ENCODE measurements at regions not wholly inside any gene's neighbourhood (a gene's known extent, or its start where the extent isn't known, plus 50 kb on each side); places are given as distances from the start of the nearest gene placed in this dataset.

DNA sequence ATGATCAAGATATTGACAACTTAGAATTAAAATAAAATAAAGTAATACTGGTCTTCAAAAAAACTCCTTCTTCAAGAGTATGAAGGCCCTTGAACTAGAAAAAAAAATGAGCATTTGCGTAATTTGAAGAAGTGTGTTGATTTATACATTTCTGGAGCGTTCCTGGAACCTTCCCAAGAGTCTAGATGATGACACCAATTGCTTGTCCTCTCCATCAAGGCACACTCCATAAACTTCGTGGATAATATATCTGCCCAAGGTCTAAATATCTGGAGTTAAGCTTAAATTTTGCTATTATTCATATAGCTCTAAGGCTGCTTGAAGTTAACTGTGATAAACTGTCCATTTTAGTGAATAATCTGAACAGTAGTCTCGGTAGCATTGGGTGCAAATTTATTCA, 361.3 kb upstream of the CNTN5 start:
- TF ChIP-seq CTCF (IDR thresholded peaks at IDR 0.05) (no peak), POLR2A (IDR thresholded peaks at IDR 0.05) (no peak)
